AG08395 (cell line): ENCODE measurements at regions not wholly inside any gene's neighbourhood (a gene's known extent, or its start where the extent isn't known, plus 50 kb on each side); places are given as distances from the start of the nearest gene placed in this dataset.

Experiments used
- DNase-seq: peaks from one replicate; pipeline ENCODE4 v3.0.0; 2012; ENCODE audit warnings: mixed read lengths, low spot score

- DNase-seq: no peak
Observed at GRCh38 chr15:39474657-39475056, 106.2 kb upstream of the THBS1 start.

DNA sequence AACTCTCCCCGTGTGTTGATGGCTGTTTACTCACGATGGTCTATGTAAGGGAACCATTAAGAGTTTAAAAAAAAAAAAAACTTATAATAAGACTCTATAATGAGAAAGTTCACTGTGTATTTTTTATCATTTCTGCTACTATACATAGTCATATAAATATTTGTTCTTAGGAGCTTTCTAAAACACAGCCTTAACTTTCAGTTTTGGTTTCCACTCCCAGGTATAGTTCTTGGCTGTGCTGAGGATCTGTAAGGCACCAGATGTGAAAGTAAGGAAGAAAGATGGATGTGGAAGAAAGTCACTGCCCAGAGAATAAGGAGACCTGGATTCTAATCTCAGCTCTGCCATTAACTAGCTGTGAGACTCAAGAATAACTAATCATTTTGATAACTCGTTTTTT, 101.9 kb upstream of the THBS1 start:
- no peak for DNase-seq

DNA sequence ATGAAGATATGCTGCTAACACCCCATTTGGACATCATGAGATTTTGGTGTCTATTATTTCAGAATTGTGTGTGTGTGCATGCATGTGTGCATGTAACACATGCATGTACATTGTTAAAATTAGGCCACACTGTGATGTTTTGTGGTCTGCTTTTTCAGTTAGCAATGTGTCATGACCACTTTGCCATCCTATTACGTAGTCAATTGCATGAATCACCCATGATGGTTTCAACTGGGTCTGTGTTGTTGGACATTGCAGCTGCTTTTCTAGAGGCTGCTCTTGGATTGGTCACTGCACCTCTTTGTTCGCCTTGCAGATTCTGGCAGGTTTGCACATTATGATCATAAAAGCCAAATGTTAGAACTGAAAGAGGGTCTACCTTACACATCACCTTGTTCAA, 101.0 kb upstream of the THBS1 start:
- no peak for DNase-seq

- DNase-seq: no peak
Observed at GRCh38 chr15:39482459-39482858, 98.4 kb upstream of the THBS1 start.

DNA sequence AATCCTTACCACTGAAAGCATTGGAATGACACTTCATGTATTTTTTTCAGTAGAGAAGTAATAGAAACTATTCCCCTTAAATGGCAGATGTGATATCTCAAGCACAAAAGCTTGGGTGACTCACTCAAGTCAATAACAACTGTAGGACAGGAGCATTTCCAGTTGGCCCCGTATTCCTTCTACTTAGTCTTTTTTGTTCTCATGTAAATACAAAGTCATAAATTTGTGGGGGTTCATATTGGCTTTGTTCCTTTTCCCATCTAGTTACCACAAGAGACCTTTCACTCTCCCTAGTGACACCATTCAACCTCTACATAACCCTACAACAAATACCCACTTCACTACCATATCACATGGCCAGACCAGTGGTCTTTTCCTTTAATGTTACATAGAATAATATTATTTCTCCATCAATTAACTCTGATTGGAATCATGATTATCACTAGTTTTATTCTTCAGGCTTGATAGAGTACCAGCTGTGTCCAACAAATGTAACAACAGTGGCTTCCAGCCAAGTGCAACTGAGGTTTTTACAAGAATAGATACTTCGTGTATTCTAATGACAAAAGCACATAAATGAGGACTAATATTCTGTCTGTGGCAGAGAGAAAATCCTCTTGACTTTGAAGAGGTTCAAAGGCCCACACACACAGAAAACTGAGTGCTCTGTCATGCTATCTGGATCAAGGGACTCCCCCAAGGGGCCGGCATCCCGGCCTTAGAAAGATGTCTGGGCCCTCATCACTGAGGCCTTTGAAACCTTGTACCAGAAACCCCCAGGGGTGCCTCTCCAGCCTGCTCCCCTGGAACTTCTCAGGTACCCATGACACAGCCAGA, 94.0 kb upstream of the THBS1 start:
- no peak for DNase-seq

GRCh38 chr15:39487458-39487735, 93.5 kb upstream of the THBS1 start:
- no peak for DNase-seq

- DNase-seq: no peak
Observed at GRCh38 chr15:39488516-39488915, 92.4 kb upstream of the THBS1 start.

DNA sequence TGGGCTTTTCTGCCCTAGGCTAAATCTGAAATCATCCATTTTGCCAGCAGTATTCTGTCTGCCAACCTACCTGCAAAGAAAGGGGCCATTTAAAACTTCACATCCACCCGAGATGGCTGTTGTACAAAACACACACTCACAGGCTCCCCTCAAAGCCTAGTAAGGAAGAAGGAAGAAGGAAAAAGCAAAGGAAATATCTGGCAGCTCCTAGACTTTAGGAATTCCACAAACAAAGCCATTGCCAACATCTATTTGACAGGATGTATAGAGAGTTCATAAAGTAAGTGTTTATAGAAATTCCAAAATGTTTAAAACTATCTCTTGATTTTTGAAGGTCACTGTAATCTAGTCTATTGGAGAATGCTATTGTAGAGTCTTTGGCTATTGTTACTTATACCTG, 91.9 kb upstream of the THBS1 start:
- DNase-seq: no peak

- DNase-seq: no peak
Observed at GRCh38 chr15:39491115-39491885, 89.6 kb upstream of the THBS1 start.

GRCh38 chr15:39491886-39492490, 88.9 kb upstream of the THBS1 start:
- no peak for DNase-seq

- DNase-seq: no peak
Observed at GRCh38 chr15:39493424-39494067, 87.3 kb upstream of the THBS1 start.

DNA sequence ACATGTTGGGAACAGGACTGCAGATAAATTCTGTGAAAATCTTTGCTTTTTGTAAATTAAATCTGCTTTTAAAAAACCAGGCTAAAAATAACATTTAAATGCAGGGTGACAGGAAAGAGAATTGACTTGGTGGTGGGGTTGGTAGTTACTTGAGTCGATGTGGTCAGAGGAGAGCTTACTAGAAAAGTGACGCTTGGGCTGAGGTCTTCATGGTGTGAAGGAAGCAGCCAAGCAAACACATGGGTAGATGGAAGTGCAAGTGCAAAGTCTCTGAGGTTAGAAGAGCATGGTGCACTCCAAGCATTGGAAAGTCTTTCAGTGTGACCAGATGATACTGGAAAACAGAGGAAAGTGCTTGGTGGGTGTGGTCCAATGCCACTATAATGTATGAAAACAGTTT, 86.4 kb upstream of the THBS1 start:
- no peak for DNase-seq

- peak; percentile 61 for DNase-seq
Observed at GRCh38 chr15:39495871-39496840, 84.7 kb upstream of the THBS1 start.

DNA sequence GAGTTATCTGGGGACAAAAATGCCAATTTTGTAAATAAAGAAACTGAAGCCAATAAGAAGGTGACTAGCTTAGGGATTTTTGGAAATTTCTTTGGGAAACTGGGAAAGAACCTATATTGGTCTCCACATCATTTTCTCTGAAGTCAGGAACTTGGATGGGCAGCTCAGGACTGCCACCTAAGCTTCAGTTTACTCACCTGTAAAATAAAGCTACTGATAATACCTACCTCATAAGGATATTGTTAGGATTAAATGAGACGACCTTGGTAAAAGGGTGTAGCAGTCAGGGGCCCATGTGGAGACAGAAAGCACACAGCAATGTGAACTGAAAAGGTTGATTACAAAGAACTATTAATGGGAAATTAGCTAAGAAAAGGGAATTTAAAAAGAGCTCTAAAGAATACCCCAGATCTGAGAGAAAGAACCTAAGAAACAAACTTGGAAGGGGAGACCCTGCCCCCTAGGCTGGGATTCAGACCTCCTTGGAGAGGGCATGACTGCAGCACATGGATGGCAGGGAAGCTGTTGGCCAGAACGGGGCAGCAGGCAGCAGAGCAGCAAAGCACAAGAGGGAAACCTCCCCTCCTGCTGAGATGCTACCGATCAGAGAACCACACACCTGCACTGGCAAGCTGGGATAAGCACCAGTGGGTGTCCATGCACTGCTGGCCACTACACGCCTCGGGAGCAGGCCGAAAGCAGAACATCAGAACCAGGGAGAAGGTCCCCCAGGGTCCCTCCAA, 83.7 kb upstream of the THBS1 start:
- no peak for DNase-seq

- DNase-seq: peak; percentile 20
Observed at GRCh38 chr15:39497759-39498565, 82.9 kb upstream of the THBS1 start.

GRCh38 chr15:39498629-39499028, 82.2 kb upstream of the THBS1 start:
- no peak for DNase-seq

GRCh38 chr15:39499042-39499441, 81.8 kb upstream of the THBS1 start:
- DNase-seq: no peak

DNA sequence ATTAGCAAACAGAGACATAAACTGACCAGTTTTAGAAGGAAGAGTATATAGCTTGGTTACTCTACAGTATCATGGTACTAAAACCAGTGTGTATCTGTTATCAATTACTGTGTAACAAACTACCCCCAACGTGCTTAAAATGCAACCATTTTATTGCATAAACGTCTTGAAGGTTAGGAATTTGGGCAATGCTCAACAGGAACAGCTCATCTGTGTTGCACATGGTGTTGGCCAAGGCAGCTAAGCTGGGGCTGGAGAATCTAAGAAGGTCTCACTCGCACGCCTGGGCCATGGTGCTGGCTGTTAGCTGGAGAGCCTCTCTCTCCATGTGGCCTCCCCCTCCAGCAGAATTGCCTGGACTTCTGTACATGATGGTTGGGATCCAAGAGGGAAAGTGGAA, 81.2 kb upstream of the THBS1 start:
- DNase-seq: peak; percentile 53

- DNase-seq: no peak
Observed at GRCh38 chr15:39501366-39502081, 79.4 kb upstream of the THBS1 start.
